ENCODE measurements at regions not wholly inside any gene's neighbourhood (a gene's known extent, or its start where the extent isn't known, plus 50 kb on each side); places are given as distances from the start of the nearest gene placed in this dataset.

DNA sequence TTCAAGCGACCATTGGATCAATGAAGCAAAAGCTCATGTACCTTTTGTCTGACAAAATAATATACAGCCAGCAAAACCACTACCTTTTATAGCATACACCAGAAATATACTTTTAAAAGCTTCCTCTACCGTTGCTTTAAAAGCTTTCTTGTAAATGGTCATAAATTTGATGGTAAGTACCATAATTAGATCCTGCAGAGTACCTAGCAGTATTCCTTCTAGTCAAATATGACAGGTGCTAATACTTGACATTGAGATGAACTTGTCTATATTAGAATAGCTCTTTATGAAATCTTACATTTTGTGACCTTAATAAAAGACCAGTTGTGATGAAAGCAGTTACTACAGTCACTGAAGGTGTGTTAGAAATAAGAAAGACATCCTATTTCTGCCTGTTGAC is 340.5 kb upstream of the ANO3 start:
- DNase-seq = no peak

DNA sequence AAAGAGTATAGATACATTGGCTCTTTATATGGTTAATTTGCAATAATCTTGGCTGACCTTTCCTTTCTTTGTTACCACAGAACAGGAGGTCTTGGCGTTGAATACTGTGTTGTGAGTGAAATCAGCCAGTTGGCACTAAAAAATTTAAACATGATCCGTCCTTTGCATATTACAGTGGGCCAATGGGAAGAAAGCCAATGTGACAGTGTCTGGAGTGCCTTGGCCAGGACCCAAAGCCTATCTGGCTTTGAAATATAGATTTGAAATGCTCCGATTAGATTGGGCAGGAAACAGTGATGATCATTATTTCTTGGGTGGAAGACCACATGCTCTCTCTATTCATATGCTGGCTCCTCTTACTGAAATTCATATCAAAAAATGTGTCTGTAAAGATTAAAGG is 339.6 kb upstream of the ANO3 start:
- no peak for DNase-seq

DNA sequence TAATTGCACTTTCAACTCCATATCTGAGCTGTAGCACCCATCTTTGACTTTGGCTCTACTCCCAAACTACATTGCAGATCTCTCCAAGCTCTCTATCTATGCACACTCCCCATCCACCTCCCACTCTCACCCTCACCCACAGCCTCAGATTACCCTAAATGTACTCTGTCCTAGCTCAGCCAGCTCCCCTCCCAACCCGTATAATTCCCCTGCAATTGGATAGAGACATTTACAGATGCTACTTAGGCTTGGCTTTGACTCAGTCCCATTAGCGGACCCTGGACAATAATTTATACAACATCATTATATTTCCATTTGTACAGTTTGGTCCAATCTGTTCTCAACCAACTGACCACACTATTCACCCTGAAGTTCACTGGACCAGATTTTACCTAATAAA is 338.9 kb upstream of the ANO3 start:
- DNase-seq = no peak

DNA sequence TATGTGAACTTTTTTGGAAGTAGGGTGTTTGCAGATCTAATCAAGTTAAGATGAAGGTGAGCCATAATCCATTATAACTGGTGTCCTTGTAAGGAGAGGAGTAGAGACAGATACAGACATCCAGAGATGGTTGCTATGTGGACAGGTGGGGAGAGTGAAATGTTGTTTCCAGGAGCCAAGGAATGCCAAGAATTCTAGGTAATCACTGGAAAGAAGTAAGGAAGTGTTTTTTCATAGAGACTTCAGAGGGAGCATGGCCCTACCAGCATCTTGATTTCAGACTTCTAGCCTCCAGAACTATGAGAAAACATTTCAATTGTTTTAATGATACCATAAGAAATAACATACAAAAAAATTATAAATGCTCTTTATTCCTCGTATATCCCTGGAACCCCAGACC is 320.5 kb upstream of the ANO3 start:
- no peak for DNase-seq

GRCh38 chr11:26014456-26015115 is 317.3 kb upstream of the ANO3 start:
- DNase-seq = no peak

DNA sequence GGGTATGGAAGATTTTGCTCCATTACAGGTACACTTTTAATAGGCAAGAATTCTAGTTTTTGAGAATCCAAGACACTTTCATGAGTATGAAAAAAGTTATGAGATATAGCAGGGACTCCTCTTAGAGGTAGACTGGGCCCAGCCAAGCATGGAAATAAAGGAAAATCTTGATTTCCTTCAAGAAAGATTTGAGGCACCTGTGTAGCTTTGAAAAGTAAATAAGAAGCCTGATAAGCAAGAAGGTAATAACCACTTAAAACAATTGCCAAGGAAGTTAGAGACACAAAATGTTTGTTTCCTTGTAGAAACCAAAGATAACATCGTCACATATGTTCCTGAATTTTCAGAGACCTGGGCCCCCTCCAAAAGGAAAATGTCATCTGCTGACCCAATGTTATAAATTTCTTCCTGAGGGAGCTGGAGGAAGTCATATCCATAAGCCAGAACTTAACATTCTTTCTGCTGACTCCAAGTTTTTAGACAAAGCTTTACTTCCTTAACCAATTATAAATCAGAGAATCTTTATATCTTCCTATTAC is 314.5 kb upstream of the ANO3 start:
- no peak for DNase-seq

GRCh38 chr11:26017903-26018302 is 314.0 kb upstream of the ANO3 start:
- DNase-seq = no peak

DNA sequence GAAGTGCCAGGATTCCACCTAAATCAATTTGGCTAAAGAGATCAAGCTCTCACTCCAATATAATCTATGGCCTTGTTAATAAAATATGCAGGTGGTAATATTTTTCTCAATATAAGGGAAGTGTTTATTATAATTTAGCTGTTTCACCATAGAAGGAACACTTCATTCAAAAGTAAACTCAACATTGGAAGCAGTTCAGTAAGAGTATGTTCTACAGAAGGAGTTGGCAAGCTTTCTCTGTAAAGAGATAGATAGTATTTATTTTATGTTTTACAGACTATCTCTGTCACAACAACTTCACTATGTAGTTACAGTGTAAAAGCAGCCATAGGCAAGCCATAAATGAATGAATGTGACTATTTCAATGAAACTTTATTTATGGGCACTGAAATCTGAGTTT is 313.6 kb upstream of the ANO3 start:
- DNase-seq = no peak

- no peak for DNase-seq
Measured at GRCh38 chr11:26019386-26019785, 312.5 kb upstream of the ANO3 start.

DNA sequence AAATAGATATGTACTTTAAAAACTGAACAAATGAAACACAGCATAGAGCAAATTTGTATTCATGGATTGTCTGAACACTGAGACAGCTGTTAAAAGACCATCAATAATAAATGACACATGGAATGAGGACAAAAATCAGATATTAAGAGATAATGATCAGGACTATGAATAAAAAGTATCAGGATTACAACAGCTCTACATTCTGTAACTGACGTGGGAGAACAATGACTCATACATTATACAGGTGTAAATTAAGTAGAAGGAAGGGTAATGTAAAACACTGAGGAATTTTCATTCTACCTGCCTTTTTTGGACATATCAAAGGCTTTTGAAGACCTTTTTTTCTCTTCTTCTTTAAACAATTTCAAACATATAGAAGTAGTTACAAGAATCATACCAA is 310.9 kb upstream of the ANO3 start:
- no peak for DNase-seq

DNA sequence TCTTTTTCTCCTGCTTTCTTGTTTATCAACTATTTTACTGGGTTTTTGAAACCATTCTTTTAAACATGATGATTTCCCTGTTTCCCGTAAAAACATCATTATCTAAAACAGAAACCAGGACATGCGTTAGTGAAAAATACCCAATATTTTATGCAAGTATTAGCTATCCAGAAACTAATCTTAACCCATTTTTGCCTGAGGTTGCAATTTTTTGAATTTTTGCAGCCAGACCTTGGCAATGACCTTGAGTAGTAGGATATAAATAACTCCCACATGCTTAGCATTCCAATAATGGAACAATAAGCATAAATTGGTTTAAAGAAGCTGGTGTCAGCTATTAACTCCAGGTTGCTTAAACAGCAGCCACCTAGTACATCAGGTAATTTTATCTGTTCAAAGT is 308.9 kb upstream of the ANO3 start:
- no peak for DNase-seq

- no peak for DNase-seq
Measured at GRCh38 chr11:26025676-26026075, 306.3 kb upstream of the ANO3 start.

DNA sequence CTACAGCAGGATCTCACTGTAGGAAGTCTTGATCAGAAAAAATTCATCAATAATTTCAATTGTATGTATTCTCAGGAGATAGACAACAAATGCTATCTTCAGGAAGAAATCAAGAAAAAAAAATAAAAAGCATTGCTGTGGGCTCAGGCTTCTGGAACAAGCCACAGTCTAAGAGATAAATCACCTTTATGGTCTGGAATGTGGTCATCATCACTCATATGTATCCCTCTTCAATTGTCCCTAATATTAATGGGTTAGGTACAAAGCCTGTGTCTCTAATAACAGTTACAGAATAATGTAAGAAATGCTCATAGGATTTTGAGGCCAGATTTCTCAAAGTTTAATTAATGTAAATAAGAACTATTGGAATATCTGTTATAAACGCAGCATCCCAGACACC is 305.9 kb upstream of the ANO3 start:
- DNase-seq = no peak

- DNase-seq = no peak
Measured at GRCh38 chr11:26027887-26028286, 304.0 kb upstream of the ANO3 start.

- no peak for DNase-seq
Measured at GRCh38 chr11:26028393-26028911, 303.5 kb upstream of the ANO3 start.

DNA sequence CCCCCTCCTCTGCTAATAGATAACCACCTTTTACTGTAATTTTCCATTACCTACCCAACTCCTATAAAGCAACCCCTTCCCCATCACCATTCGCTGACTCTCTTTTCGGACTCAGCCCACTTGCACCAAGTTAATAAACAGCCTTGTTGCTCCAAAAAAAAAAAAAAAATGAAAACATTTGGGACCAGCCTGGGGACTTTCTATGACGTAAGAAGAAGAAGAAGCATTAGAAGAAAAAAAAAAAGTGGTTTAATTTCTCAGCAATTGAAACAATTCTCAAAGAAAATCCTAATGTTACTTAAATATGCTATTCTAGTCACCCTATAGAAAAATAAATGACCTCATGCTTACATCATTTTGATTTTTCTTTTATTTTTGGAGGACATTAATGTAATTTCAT is 301.5 kb upstream of the ANO3 start:
- no peak for DNase-seq

GRCh38 chr11:26032241-26032640 is 299.7 kb upstream of the ANO3 start:
- DNase-seq = no peak

- DNase-seq = no peak
Measured at GRCh38 chr11:26035696-26036095, 296.2 kb upstream of the ANO3 start.

DNA sequence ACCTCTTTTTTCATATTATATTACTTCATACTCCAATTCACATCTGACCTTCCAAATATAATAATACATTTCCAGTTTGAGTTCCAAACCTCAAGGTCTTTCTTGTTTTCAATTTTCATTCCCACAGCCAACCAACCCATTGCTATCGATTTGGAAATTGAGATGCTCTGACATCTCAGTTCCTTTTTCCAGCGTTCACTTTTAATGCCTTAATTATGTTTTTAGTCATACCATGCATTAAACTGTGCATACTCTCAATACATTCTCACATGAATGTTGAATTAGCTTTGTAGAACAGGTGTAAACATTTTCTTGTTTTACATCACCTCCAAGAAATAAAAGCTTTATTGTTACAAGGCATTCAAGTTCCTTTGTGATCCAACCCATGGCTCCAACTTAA is 294.2 kb upstream of the ANO3 start:
- DNase-seq = no peak

- no peak for DNase-seq
Measured at GRCh38 chr11:26040339-26040738, 291.6 kb upstream of the ANO3 start.

GRCh38 chr11:26042113-26042512 is 289.8 kb upstream of the ANO3 start:
- no peak for DNase-seq

- DNase-seq = no peak
Measured at GRCh38 chr11:26043665-26044064, 288.3 kb upstream of the ANO3 start.

DNA sequence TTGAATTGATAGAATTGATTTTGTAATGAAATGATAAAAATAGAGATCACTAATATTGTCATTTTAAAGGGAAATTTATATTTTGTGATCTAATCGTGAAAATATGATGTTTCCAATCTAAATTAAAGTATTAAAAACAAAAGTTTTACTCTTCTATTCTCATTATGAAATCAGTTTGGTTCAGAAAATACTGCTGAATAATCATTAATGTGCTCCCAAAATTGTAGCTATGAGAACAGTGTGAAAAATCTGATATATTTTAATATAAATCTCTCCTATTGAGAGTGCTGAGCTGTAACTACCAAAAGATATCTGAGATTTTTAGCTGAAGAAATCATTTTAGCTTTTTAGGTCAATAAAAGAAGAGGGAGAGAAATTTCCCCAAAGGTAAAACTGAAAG is 287.5 kb upstream of the ANO3 start:
- DNase-seq = no peak

DNA sequence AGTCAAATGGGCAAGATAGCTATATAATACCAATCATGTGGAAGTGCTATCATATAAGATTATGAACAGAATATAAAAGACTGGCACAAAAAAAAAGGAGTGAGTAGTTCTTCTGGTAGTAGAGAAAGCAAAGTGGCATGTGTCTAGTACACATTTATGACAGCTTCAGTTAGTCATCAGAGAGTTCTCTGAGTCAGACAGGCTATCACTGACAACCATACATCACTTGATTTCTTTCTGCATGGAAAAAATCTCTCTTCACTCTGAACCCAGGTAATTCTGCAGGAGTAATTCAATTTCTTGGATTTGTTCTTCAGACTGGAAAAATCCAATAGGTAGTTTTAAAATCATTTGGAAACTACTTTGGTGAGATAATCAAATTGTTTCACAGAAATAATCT is 286.8 kb upstream of the ANO3 start:
- no peak for DNase-seq

DNA sequence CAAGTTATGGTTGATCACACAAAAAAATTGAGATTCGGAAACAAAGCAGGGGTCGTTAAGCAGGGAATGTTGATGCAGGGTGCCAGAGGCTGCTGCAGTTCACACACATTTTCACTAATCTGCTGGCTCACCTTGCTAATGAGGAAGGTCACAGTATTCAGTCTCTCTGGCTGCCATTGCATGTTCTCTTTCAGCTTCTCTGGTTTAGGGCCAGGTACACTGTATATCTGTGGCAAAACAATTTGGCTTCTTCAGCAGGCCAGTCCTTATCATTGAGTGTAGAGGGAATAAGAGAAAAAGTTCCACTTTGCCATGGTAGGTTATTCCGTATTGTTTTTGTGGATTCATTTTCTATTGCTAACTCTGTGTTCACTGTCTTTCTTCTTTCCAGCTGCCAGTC is 283.7 kb upstream of the ANO3 start:
- DNase-seq = no peak

Data from activated CD4-positive, alpha-beta T cell treated with anti-CD3 and anti-CD28 coated beads, Interleukin-2, Interleukin-6, amounts not matched to agents 100 ng/mL and 50 ng/mL, durations not matched to agents 16 hours and 8 hours (primary cell).